ENCODE measurements at regions not wholly inside any gene's neighbourhood (a gene's known extent, or its start where the extent isn't known, plus 50 kb on each side); places are given as distances from the start of the nearest gene placed in this dataset.

DNA sequence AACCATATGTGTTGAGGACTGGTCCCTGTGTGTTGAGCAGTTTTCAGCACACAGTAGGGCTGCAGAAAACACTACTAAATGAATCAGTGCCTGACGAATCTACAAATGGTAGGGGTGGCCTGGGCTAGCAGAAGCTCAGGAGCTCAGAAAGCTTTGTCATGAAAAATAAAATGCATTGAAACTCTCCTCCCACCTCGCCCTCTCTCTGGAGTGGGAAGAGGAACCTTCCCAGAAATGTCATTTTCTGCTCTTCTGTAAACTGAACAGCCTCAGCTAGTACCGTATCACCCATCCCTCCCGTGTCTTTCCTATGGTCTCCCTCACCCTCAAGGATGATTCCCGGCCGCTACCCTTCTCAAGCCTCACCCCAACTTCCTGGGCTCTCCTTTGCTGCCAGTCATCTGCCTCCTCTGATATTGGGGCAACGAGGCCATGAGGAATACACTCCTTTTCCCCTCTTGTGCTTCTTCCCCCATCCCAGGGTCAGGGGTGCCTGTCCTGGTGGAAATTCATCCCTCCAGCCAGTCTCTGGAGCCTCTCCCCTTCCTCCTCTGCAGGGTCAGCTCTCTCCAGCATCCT, 734.5 kb downstream of the PTPRU start:
- TF ChIP-seq, protein P1, sequence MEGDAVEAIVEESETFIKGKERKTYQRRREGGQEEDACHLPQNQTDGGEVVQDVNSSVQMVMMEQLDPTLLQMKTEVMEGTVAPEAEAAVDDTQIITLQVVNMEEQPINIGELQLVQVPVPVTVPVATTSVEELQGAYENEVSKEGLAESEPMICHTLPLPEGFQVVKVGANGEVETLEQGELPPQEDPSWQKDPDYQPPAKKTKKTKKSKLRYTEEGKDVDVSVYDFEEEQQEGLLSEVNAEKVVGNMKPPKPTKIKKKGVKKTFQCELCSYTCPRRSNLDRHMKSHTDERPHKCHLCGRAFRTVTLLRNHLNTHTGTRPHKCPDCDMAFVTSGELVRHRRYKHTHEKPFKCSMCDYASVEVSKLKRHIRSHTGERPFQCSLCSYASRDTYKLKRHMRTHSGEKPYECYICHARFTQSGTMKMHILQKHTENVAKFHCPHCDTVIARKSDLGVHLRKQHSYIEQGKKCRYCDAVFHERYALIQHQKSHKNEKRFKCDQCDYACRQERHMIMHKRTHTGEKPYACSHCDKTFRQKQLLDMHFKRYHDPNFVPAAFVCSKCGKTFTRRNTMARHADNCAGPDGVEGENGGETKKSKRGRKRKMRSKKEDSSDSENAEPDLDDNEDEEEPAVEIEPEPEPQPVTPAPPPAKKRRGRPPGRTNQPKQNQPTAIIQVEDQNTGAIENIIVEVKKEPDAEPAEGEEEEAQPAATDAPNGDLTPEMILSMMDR (IDR thresholded peaks at IDR 0.05; ENCODE audit: low read depth, low read length), result no peak
- TF ChIP-seq POLR2A (IDR thresholded peaks at IDR 0.05; ENCODE audit: extremely low read depth, insufficient read length), result no peak

All from NB4 (cell line).